ENCODE measurements at regions not wholly inside any gene's neighbourhood (a gene's known extent, or its start where the extent isn't known, plus 50 kb on each side); places are given as distances from the start of the nearest gene placed in this dataset.

DNA sequence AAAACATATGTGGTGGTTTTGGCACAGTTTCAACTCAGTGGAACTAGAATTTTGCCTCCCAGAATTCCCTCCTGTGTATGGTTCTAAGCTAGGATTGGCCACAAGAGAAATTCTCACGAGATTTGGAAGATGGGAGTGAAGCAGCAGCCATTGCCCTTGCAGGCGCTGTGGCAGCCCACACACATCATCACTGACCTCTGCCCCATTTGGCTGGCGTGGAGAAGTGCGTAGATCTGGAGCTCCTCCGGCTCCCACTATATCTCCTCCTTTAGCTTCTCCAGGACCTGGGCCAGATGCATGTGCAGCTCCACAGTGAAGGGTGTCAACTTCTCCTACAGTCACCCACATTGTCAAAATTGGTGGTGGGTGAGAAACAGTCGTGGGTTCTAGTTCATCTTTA lies 199.6 kb downstream of the EFHB start:
- TF ChIP-seq, protein P1, sequence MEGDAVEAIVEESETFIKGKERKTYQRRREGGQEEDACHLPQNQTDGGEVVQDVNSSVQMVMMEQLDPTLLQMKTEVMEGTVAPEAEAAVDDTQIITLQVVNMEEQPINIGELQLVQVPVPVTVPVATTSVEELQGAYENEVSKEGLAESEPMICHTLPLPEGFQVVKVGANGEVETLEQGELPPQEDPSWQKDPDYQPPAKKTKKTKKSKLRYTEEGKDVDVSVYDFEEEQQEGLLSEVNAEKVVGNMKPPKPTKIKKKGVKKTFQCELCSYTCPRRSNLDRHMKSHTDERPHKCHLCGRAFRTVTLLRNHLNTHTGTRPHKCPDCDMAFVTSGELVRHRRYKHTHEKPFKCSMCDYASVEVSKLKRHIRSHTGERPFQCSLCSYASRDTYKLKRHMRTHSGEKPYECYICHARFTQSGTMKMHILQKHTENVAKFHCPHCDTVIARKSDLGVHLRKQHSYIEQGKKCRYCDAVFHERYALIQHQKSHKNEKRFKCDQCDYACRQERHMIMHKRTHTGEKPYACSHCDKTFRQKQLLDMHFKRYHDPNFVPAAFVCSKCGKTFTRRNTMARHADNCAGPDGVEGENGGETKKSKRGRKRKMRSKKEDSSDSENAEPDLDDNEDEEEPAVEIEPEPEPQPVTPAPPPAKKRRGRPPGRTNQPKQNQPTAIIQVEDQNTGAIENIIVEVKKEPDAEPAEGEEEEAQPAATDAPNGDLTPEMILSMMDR (IDR thresholded peaks at IDR 0.05): no peak
- TF ChIP-seq POLR2A (IDR thresholded peaks at IDR 0.05): no peak
